Mesenchymal stem cell (in vitro differentiated cells and primary cell): ENCODE measurements at regions not wholly inside any gene's neighbourhood (a gene's known extent, or its start where the extent isn't known, plus 50 kb on each side); places are given as distances from the start of the nearest gene placed in this dataset.

Experiments used
- DNase-seq: peaks from one replicate; pipeline ENCODE4 v3.0.0-alpha.2; 2013
- H2AFZ ChIP-seq: one replicate; pipeline ENCODE4 v1.6.1; 2013; ENCODE audit warnings: low read depth, mild to moderate bottlenecking, control low read depth, inconsistent platforms, low read length, moderate library complexity
- H2AK5ac ChIP-seq: 2 replicates; pipeline ENCODE4 v1.6.1; 2013; ENCODE audit warnings: low read length, moderate library complexity, mild to moderate bottlenecking, inconsistent platforms; ENCODE audit not compliant: severe bottlenecking
- H2BK120ac ChIP-seq: one replicate; pipeline ENCODE4 v1.6.1; 2013; ENCODE audit warnings: low read depth, mild to moderate bottlenecking, inconsistent platforms, low read length, moderate library complexity
- H2BK12ac ChIP-seq, 2 experiments: one replicate each; pipeline ENCODE4 v1.6.1; 2013; ENCODE audit warnings: inconsistent platforms in 2 of 2, low read length in 2 of 2, mild to moderate bottlenecking in 2 of 2, moderate library complexity in 2 of 2, control low read depth in 1 of 2
- H2BK15ac ChIP-seq: one replicate; pipeline ENCODE4 v1.6.1; 2013; ENCODE audit warnings: mild to moderate bottlenecking, low read depth, inconsistent platforms; ENCODE audit not compliant: poor library complexity, severe bottlenecking
- H2BK5ac ChIP-seq: 2 replicates; pipeline ENCODE4 v1.6.1; 2013; ENCODE audit warnings: low read depth, mild to moderate bottlenecking, low read length, control low read depth, inconsistent platforms; ENCODE audit not compliant: poor library complexity, severe bottlenecking
- H3K14ac ChIP-seq, 2 experiments: one replicate each; pipeline ENCODE4 v1.6.1; 2013; ENCODE audit warnings: inconsistent platforms in 2 of 2, low read length in 2 of 2, control low read depth in 1 of 2, mild to moderate bottlenecking in 1 of 2, moderate library complexity in 1 of 2
- H3K18ac ChIP-seq, 2 experiments: one replicate each; pipeline ENCODE4 v1.6.1; 2013; ENCODE audit warnings: inconsistent platforms in 2 of 2, low read length in 2 of 2, control low read depth in 1 of 2, low read depth in 1 of 2, mild to moderate bottlenecking in 1 of 2
- H3K23ac ChIP-seq, 2 experiments: one replicate each; pipeline ENCODE4 v1.6.1; 2013; ENCODE audit warnings: inconsistent platforms in 2 of 2, low read length in 2 of 2, mild to moderate bottlenecking in 2 of 2, moderate library complexity in 2 of 2, control low read depth in 1 of 2
- H3K27ac ChIP-seq: 2 replicates; pipeline ENCODE4 v1.5.1; 2013; ENCODE audit warnings: mild to moderate bottlenecking, moderate library complexity, low read length, control low read depth, inconsistent platforms; ENCODE audit not compliant: poor library complexity, severe bottlenecking
- H3K27me3 ChIP-seq, 2 experiments: 2 replicates each; pipeline versions ENCODE4 v1.6.1 to v1.7.0; 2013; ENCODE audit warnings: low read length in 2 of 2, mild to moderate bottlenecking in 2 of 2, moderate library complexity in 2 of 2, control low read depth in 1 of 2, inconsistent platforms in 1 of 2; ENCODE audit not compliant: control insufficient read depth in 1 of 2, insufficient read depth in 1 of 2
- H3K36me3 ChIP-seq, 2 experiments: 2 replicates each; pipeline versions ENCODE4 v1.6.1 to v1.7.0; 2013; ENCODE audit warnings: low read length in 2 of 2, control low read depth in 1 of 2, inconsistent platforms in 1 of 2, low read depth in 1 of 2, mild to moderate bottlenecking in 1 of 2; ENCODE audit not compliant: insufficient read depth in 2 of 2, control insufficient read depth in 1 of 2
- H3K4ac ChIP-seq, 2 experiments: one replicate each; pipeline ENCODE4 v1.6.1; 2013; ENCODE audit warnings: inconsistent platforms in 2 of 2, low read length in 2 of 2, mild to moderate bottlenecking in 2 of 2, moderate library complexity in 2 of 2, control low read depth in 1 of 2, low read depth in 1 of 2
- H3K4me1 ChIP-seq: 2 replicates; pipeline ENCODE4 v1.6.1; 2013; ENCODE audit warnings: low read depth, low read length, control low read depth; ENCODE audit not compliant: control insufficient read depth, insufficient read depth
- H3K4me2 ChIP-seq: 2 replicates; pipeline ENCODE4 v1.6.1; 2013; ENCODE audit warnings: low read length, mild to moderate bottlenecking, inconsistent platforms; ENCODE audit not compliant: poor library complexity, severe bottlenecking
- H3K4me3 ChIP-seq, 2 experiments: 2 replicates each; pipeline versions ENCODE4 v1.5.1 to v1.7.0; 2013; ENCODE audit warnings: low read length in 2 of 2, mild to moderate bottlenecking in 2 of 2, control low read depth in 1 of 2, low read depth in 1 of 2; ENCODE audit not compliant: insufficient read depth in 1 of 2
- H3K79me1 ChIP-seq: replicated peaks from 2 replicates; pipeline ENCODE4 v1.6.1; 2013; ENCODE audit warnings: mild to moderate bottlenecking, control low read depth, low read length, inconsistent platforms; ENCODE audit not compliant: poor library complexity, severe bottlenecking
- H3K9ac ChIP-seq: 2 replicates; pipeline ENCODE4 v1.7.0; 2013; ENCODE audit warnings: mild to moderate bottlenecking, low read length, moderate library complexity
- H3K9me3 ChIP-seq: 2 replicates; pipeline ENCODE4 v1.7.0; 2013; ENCODE audit warnings: mild to moderate bottlenecking, low read length; ENCODE audit not compliant: control insufficient read depth
- H4K8ac ChIP-seq: one replicate; pipeline ENCODE4 v1.6.1; 2013; ENCODE audit warnings: inconsistent platforms, mild to moderate bottlenecking, low read length, moderate library complexity
- H4K91ac ChIP-seq: one replicate; pipeline ENCODE4 v1.6.1; 2013; ENCODE audit warnings: mild to moderate bottlenecking, low read length, inconsistent platforms
- WGBS: methylation state at CpG from one replicate; pipeline ENCODE4 v1.1.7; 2013; ENCODE audit warnings: mixed read lengths; 5-methylcytosine and 5-hydroxymethylcytosine counted together

DNA sequence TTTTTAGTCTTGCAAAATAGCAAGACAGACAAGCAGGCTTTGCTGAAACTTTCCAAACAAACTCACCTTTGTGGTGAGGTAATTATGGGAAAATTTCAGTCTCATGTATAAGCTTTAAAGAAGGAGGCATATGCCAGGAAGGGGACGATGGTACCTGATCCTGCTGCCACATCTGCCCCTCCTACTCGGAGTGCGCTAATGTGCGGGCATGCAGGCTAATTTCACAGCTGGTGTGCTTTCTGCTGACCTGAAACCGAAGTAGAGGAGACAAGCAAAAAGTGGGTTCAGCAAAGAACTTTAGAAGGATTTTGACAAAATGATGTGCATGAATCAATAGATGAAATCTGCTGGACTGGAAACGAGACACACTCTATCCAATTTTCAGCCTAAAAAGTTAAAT lies 117.1 kb upstream of the IRX4 start:
- no peaks in the 10 kb centered on the region for H3K9me3 ChIP-seq
- H2BK120ac ChIP-seq, result no peak overlapping the region
- H3K36me3 ChIP-seq, result no peaks in the 10 kb centered on the region
- H2AK5ac ChIP-seq, result no peak overlapping the region
- no peak overlapping the region for H3K4ac ChIP-seq
- H3K9ac ChIP-seq, result no peak overlapping the region
- no peaks in the 10 kb centered on the region for H3K4me1 ChIP-seq
- no peak overlapping the region for H3K4me3 ChIP-seq
- no peak overlapping the region for H2BK15ac ChIP-seq
- H4K8ac ChIP-seq, result no peak overlapping the region
- no peaks in the 10 kb centered on the region for H3K79me1 ChIP-seq
- H4K91ac ChIP-seq, result no peak overlapping the region
- H3K18ac ChIP-seq, result no peak overlapping the region
- no peak overlapping the region for H3K14ac ChIP-seq
- DNase-seq, result no peak
- no peak overlapping the region for H3K4me2 ChIP-seq
- H2BK5ac ChIP-seq, result no peak overlapping the region
- no peak overlapping the region for H3K27ac ChIP-seq
- H3K23ac ChIP-seq, result no peak overlapping the region
- no peak overlapping the region for H2BK12ac ChIP-seq
- peaks cover 0 to 34% of the 10 kb centered on the region in 2 experiments for H3K27me3 ChIP-seq
- H2AFZ ChIP-seq, result no peak overlapping the region
- WGBS, result 65% methylated on average over 5 of the region's 6 CpGs

DNA sequence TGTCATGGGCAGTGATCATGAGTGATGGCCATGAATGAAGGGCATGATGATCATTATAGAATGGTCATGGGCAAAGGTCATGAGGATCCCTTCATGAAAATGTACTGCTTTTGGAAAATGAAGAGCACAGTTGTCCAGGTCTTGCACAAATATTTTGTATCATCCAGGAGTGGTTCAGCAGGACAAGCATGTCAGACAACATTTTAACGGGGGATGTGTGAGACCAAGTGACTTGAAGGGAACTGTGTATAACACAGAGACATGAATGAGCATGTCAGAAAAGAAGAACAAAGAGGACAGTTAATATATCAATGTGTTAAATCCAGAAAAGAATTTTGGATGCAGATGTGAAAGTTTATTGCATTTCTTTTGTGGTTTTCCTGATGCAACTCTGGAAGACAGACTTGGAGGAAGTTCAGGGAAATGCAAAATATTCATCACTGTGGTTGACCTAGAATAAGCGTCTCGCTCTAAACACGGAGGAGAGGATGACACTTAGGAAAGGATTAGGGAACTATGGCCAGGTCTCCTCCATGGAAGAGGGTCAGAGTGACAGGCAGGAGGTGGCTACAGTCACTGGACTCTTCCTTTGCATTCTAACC lies 116.1 kb upstream of the IRX4 start:
- no peaks in the 10 kb centered on the region for H3K79me1 ChIP-seq
- no peak overlapping the region for H3K4me2 ChIP-seq
- H4K91ac ChIP-seq, result no peak overlapping the region
- no peak overlapping the region for H3K14ac ChIP-seq
- no peak overlapping the region for H2BK5ac ChIP-seq
- peaks cover 0 to 30% of the 10 kb centered on the region in 2 experiments for H3K27me3 ChIP-seq
- H3K4me1 ChIP-seq, result no peaks in the 10 kb centered on the region
- H2BK15ac ChIP-seq, result no peak overlapping the region
- no peak overlapping the region for H3K18ac ChIP-seq
- no peak overlapping the region for H2BK120ac ChIP-seq
- no peaks in the 10 kb centered on the region for H3K36me3 ChIP-seq
- WGBS, result 73% methylated on average over 4 of the region's 4 CpGs
- no peak overlapping the region for H3K27ac ChIP-seq
- DNase-seq, result no peak
- no peak overlapping the region for H3K9ac ChIP-seq
- no peak overlapping the region for H4K8ac ChIP-seq
- H3K9me3 ChIP-seq, result peaks cover under 1% of the 10 kb centered on the region
- H3K4me3 ChIP-seq, result no peak overlapping the region
- H2BK12ac ChIP-seq, result no peak overlapping the region
- H2AFZ ChIP-seq, result no peak overlapping the region
- H3K23ac ChIP-seq, result no peak overlapping the region
- no peak overlapping the region for H3K4ac ChIP-seq
- H2AK5ac ChIP-seq, result no peak overlapping the region

GRCh38 chr5:1998348-1998669 lies 115.6 kb upstream of the IRX4 start:
- Histone ChIP-seq H2AK5ac (no peak overlapping the region), H3K4me1 (no peaks in the 10 kb centered on the region), H3K14ac (no peak overlapping the region), H3K9me3 (peaks cover 4% of the 10 kb centered on the region), H3K18ac (no peak overlapping the region), H3K79me1 (no peaks in the 10 kb centered on the region), H3K23ac (no peak overlapping the region), H3K27me3 (peaks cover 0 to 25% of the 10 kb centered on the region in 2 experiments), H3K36me3 (no peaks in the 10 kb centered on the region), H2BK12ac (no peak overlapping the region), H4K91ac (no peak overlapping the region), H2BK5ac (no peak overlapping the region), H2BK120ac (no peak overlapping the region), H3K4me3 (no peak overlapping the region), H3K4ac (no peak overlapping the region), H4K8ac (no peak overlapping the region), H3K27ac (no peak overlapping the region), H3K4me2 (no peak overlapping the region), H2BK15ac (no peak overlapping the region), H3K9ac (no peak overlapping the region), H2AFZ (no peak overlapping the region)
- WGBS, result 45% methylated on average over 1 of the region's 1 CpG
- DNase-seq, result no peak

DNA sequence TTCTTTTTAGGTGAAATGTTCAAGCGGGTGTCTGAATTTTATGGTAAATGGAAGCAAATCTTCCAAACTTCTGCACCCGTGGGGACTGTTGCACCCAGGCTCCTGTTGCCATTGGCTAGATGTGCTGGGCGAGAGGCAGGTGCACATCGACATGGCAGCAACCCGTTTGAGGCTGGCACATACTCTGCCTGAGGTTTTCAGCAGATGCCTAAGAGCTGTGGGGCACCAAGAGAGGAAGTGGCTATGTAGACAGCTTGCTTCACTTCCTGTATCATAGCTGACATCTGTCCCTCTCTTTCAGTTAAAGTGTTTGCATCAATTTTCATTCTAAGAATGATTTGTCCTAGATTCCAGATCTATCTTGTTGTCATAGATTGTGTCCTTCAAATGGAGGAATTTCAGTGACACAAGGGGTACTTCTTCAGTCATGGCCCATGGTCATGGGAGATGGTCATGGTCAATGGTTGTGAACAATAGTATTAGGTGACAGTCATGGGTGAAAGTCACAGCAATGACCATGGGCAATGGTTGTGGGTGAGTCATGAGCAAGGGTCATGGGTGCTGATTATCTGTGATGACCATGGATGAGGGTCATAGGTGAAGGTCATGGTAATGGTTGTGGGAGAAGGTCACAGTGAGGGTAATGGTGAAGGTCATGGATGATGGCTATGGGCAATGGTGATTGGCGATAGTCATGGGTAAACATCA lies 115.1 kb upstream of the IRX4 start:
- H3K79me1 ChIP-seq, result no peaks in the 10 kb centered on the region
- H3K23ac ChIP-seq, result no peak overlapping the region
- H3K4me1 ChIP-seq, result no peaks in the 10 kb centered on the region
- H4K8ac ChIP-seq, result no peak overlapping the region
- 65% methylated on average over 6 of the region's 6 CpGs for WGBS
- no peaks in the 10 kb centered on the region for H3K36me3 ChIP-seq
- no peak overlapping the region for H2AK5ac ChIP-seq
- H3K14ac ChIP-seq, result no peak overlapping the region
- H2BK5ac ChIP-seq, result no peak overlapping the region
- no peak overlapping the region for H3K4me2 ChIP-seq
- no peak overlapping the region for H2AFZ ChIP-seq
- no peak overlapping the region for H3K27ac ChIP-seq
- no peak overlapping the region for H3K9ac ChIP-seq
- H4K91ac ChIP-seq, result no peak overlapping the region
- H3K18ac ChIP-seq, result no peak overlapping the region
- DNase-seq, result no peak
- no peak overlapping the region for H2BK12ac ChIP-seq
- H2BK120ac ChIP-seq, result no peak overlapping the region
- H2BK15ac ChIP-seq, result no peak overlapping the region
- no peak overlapping the region for H3K4me3 ChIP-seq
- H3K27me3 ChIP-seq, result peaks cover 0 to 20% of the 10 kb centered on the region in 2 experiments
- H3K4ac ChIP-seq, result no peak overlapping the region
- H3K9me3 ChIP-seq, result peaks cover 4% of the 10 kb centered on the region
